Progenitor cell of endocrine pancreas (in vitro differentiated cells): ENCODE measurements at regions not wholly inside any gene's neighbourhood (a gene's known extent, or its start where the extent isn't known, plus 50 kb on each side); places are given as distances from the start of the nearest gene placed in this dataset.

Experiments
- DNase-seq: peaks from one replicate; pipeline ENCODE4 v3.0.0; 2021; ENCODE audit warnings: low spot score; ENCODE audit not compliant: unreplicated experiment
- H3K27ac Mint-ChIP-seq: 2 replicates; pipeline ENCODE4 v1.8.0; 2021; ENCODE audit warnings: mild to moderate bottlenecking, moderate library complexity, mixed read lengths
- H3K27me3 Mint-ChIP-seq: 2 replicates; pipeline ENCODE4 v1.8.0; 2021; ENCODE audit warnings: mixed read lengths
- H3K36me3 Mint-ChIP-seq: 2 replicates; pipeline ENCODE4 v1.8.0; 2022; ENCODE audit warnings: mixed read lengths; ENCODE audit not compliant: insufficient read depth
- H3K4me1 Mint-ChIP-seq: 2 replicates; pipeline ENCODE4 v1.8.0; 2021; ENCODE audit warnings: low read depth, mixed read lengths
- H3K4me3 Mint-ChIP-seq: 2 replicates; pipeline ENCODE4 v1.8.0; 2021; ENCODE audit warnings: low read depth, mild to moderate bottlenecking, moderate library complexity, mixed read lengths
- H3K9me3 Mint-ChIP-seq: 2 replicates; pipeline ENCODE4 v1.8.0; 2021; ENCODE audit warnings: low read depth, mixed read lengths
- CTCF ChIP-seq: fragments of 200-600 bp; sonication (generic); IDR thresholded peaks from one replicate; pipeline ENCODE4 v1.5.0; 2021; ENCODE audit warnings: antibody characterized with exemption, mild to moderate bottlenecking; ENCODE audit not compliant: unreplicated experiment

GRCh38 chr1:232560940-232561339 lies 69.0 kb downstream of the SIPA1L2 start:
- Mint-ChIP-seq H3K36me3 (peaks cover 2% of the 10 kb centered on the region), H3K9me3 (no peaks in the 10 kb centered on the region), H3K4me3 (no peak overlapping the region), H3K27me3 (no peaks in the 10 kb centered on the region), H3K4me1 (peaks cover 58% of the 10 kb centered on the region), H3K27ac (no peak overlapping the region)
- no peak for DNase-seq
- TF ChIP-seq CTCF = no peak

- Mint-ChIP-seq H3K36me3 (peaks cover 2% of the 10 kb centered on the region), H3K27me3 (no peaks in the 10 kb centered on the region), H3K4me1 (peaks cover 67% of the 10 kb centered on the region), H3K4me3 (no peak overlapping the region), H3K9me3 (no peaks in the 10 kb centered on the region), H3K27ac (no peak overlapping the region)
- no peak for DNase-seq
- TF ChIP-seq CTCF = no peak
These were observed 71.0 kb downstream of the SIPA1L2 start for GRCh38 chr1:232558954-232559353.

- no peaks in the 10 kb centered on the region for H3K9me3 Mint-ChIP-seq
- peaks cover 2% of the 10 kb centered on the region for H3K36me3 Mint-ChIP-seq
- no peak for DNase-seq
- H3K4me1 Mint-ChIP-seq = peaks cover 64% of the 10 kb centered on the region
- no peaks in the 10 kb centered on the region for H3K27me3 Mint-ChIP-seq
- peak overlapping the region; percentile 32 for H3K4me3 Mint-ChIP-seq
- no peak for TF ChIP-seq CTCF
- peak overlapping the region; percentile 30 for H3K27ac Mint-ChIP-seq
These were observed 72.3 kb downstream of the SIPA1L2 start for GRCh38 chr1:232557502-232558191.

- Mint-ChIP-seq H3K4me3 (peak overlapping the region; percentile 32), H3K36me3 (peaks cover 2% of the 10 kb centered on the region), H3K4me1 (peaks cover 60% of the 10 kb centered on the region), H3K27me3 (no peaks in the 10 kb centered on the region), H3K9me3 (no peaks in the 10 kb centered on the region), H3K27ac (peak overlapping the region; percentile 30)
- no peak for TF ChIP-seq CTCF
- DNase-seq = no peak
These were observed 72.8 kb downstream of the SIPA1L2 start for GRCh38 chr1:232557096-232557495.

GRCh38 chr1:232556351-232556750 lies 73.6 kb downstream of the SIPA1L2 start:
- Mint-ChIP-seq H3K27me3 (no peaks in the 10 kb centered on the region), H3K4me3 (no peak overlapping the region), H3K27ac (no peak overlapping the region), H3K4me1 (peaks cover 55% of the 10 kb centered on the region), H3K36me3 (peaks cover 2% of the 10 kb centered on the region), H3K9me3 (no peaks in the 10 kb centered on the region)
- no peak for TF ChIP-seq CTCF
- no peak for DNase-seq
